ENCODE measurements at regions not wholly inside any gene's neighbourhood (a gene's known extent, or its start where the extent isn't known, plus 50 kb on each side); places are given as distances from the start of the nearest gene placed in this dataset.

- intact Hi-C loops (cut with micrococcal nuclease; ENCODE audit: unreplicated experiment) (no loop called here), in situ Hi-C loops (cut with HindIII; ENCODE audit: low pct_unique_long_range_greater_than_20kb, low sequenced_read_pairs) (no loop called here)
- POLR2A ChIA-PET, result no interaction called here
- H3K4me1 ChIP-seq (ENCODE audit: control insufficient read depth, insufficient read depth, low read length), result no peaks in the 10 kb centered on the region
- no peaks in the 10 kb centered on the region for H3K9me3 ChIP-seq (ENCODE audit: control insufficient read depth, insufficient read depth, low read depth, low read length)
- H3K36me3 ChIP-seq (ENCODE audit: control insufficient read depth, insufficient read depth, low read length), result no peaks in the 10 kb centered on the region
- no peak for TF ChIP-seq TCF7L2 (IDR thresholded peaks at IDR 0.05; ENCODE audit: low read depth, low read length)
- no peak for TF ChIP-seq SIN3A (IDR thresholded peaks at IDR 0.05; ENCODE audit: borderline replicate concordance, insufficient read depth, low read depth, low read length)
- no peak for TF ChIP-seq POLR2AphosphoS5 (IDR thresholded peaks at IDR 0.05; ENCODE audit: low read depth, low read length)
- ATAC-seq (no peak), DNase-seq (ENCODE audit: low read depth, low spot score) (no peak)
- CTCF ChIA-PET, result no interaction called here
- H3K27ac ChIP-seq (ENCODE audit: low read length), result no peak overlapping the region
- no peaks in the 10 kb centered on the region for H3K27me3 ChIP-seq (ENCODE audit: control insufficient read depth, insufficient read depth, low read length)
- no peak overlapping the region for H3K4me3 ChIP-seq (ENCODE audit: low read depth in 2 of 2, low read length in 2 of 2)
- no TSS peak for BruUV-seq (replicated peaks)
Observed at GRCh38 chr14:81890020-81890419, 356.4 kb upstream of the SEL1L start.

DNA sequence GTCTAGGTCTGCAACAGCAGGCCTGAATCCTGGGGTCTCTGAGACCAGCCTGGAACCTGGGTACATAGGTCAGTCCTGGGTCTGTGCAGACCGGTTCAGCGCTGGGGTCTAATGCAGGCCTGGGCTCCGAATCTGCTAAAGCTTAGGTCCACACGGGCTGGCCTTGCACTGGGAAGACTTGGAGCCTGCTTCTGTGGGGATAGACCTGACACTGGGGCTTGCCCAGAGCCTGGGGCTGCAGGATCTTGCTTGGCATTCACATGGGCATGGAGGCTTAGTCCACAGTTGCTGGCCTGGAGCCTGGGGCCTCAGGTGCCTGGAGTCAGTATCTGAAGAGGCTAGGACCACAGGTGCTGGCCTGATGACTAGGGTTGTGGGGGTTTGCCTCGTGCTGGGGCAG is 369.8 kb upstream of the SEL1L start:
- ATAC-seq, result no peak
- ChIA-PET CTCF (no interaction called here), POLR2A (no interaction called here)
- Histone ChIP-seq H3K9me3 (ENCODE audit: control insufficient read depth, insufficient read depth, low read depth, low read length) (no peaks in the 10 kb centered on the region), H3K4me1 (ENCODE audit: control insufficient read depth, insufficient read depth, low read length) (no peaks in the 10 kb centered on the region), H3K4me3 (ENCODE audit: low read depth in 2 of 2, low read length in 2 of 2) (no peak overlapping the region), H3K27me3 (ENCODE audit: control insufficient read depth, insufficient read depth, low read length) (no peaks in the 10 kb centered on the region), H3K36me3 (ENCODE audit: control insufficient read depth, insufficient read depth, low read length) (no peaks in the 10 kb centered on the region), H3K27ac (ENCODE audit: low read length) (no peak overlapping the region)
- DNase-seq (ENCODE audit: low read depth, low spot score), result no peak
- no TSS peak for BruUV-seq (replicated peaks)
- in situ Hi-C loops (cut with HindIII; ENCODE audit: low pct_unique_long_range_greater_than_20kb, low sequenced_read_pairs), result no loop called here
- intact Hi-C loops (cut with micrococcal nuclease; ENCODE audit: unreplicated experiment), result no loop called here
- TF ChIP-seq POLR2AphosphoS5 (IDR thresholded peaks at IDR 0.05; ENCODE audit: low read depth, low read length) (no peak), TCF7L2 (IDR thresholded peaks at IDR 0.05; ENCODE audit: low read depth, low read length) (no peak), SIN3A (IDR thresholded peaks at IDR 0.05; ENCODE audit: borderline replicate concordance, insufficient read depth, low read depth, low read length) (no peak)
- TF ChIP-seq, protein P1, sequence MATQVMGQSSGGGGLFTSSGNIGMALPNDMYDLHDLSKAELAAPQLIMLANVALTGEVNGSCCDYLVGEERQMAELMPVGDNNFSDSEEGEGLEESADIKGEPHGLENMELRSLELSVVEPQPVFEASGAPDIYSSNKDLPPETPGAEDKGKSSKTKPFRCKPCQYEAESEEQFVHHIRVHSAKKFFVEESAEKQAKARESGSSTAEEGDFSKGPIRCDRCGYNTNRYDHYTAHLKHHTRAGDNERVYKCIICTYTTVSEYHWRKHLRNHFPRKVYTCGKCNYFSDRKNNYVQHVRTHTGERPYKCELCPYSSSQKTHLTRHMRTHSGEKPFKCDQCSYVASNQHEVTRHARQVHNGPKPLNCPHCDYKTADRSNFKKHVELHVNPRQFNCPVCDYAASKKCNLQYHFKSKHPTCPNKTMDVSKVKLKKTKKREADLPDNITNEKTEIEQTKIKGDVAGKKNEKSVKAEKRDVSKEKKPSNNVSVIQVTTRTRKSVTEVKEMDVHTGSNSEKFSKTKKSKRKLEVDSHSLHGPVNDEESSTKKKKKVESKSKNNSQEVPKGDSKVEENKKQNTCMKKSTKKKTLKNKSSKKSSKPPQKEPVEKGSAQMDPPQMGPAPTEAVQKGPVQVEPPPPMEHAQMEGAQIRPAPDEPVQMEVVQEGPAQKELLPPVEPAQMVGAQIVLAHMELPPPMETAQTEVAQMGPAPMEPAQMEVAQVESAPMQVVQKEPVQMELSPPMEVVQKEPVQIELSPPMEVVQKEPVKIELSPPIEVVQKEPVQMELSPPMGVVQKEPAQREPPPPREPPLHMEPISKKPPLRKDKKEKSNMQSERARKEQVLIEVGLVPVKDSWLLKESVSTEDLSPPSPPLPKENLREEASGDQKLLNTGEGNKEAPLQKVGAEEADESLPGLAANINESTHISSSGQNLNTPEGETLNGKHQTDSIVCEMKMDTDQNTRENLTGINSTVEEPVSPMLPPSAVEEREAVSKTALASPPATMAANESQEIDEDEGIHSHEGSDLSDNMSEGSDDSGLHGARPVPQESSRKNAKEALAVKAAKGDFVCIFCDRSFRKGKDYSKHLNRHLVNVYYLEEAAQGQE (IDR thresholded peaks at IDR 0.05; ENCODE audit: insufficient read depth in 1 of 2, low read depth in 2 of 2, low read length in 1 of 2), result no peak
- TF ChIP-seq, protein P2, sequence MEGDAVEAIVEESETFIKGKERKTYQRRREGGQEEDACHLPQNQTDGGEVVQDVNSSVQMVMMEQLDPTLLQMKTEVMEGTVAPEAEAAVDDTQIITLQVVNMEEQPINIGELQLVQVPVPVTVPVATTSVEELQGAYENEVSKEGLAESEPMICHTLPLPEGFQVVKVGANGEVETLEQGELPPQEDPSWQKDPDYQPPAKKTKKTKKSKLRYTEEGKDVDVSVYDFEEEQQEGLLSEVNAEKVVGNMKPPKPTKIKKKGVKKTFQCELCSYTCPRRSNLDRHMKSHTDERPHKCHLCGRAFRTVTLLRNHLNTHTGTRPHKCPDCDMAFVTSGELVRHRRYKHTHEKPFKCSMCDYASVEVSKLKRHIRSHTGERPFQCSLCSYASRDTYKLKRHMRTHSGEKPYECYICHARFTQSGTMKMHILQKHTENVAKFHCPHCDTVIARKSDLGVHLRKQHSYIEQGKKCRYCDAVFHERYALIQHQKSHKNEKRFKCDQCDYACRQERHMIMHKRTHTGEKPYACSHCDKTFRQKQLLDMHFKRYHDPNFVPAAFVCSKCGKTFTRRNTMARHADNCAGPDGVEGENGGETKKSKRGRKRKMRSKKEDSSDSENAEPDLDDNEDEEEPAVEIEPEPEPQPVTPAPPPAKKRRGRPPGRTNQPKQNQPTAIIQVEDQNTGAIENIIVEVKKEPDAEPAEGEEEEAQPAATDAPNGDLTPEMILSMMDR (IDR thresholded peaks at IDR 0.05), result no peak

DNA sequence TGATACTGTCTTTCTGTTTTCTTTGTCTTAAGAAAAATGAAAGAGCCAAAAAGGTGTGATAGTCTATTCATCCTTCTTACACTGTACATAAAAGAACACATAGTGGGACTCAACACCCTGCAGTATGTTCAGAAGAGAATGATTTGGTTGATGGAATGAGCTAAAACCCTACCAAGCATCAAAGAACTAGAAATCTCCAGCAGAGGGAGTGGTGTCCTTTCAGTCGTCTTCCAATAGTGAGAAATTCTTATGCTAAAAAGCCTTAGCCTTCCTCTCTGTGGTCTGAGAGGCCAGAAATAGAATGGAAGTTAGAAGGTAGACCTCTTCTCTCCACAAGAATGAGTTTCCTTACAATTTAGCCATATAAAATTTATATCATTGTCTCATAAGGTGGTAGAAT is 393.4 kb upstream of the SEL1L start:
- DNase-seq (ENCODE audit: low read depth, low spot score), result no peak
- TF ChIP-seq, protein P2 (IDR thresholded peaks at IDR 0.05), result no peak; the same call in 1 of the 2 replicates
- TF ChIP-seq, protein P1 (IDR thresholded peaks at IDR 0.05; ENCODE audit: insufficient read depth in 1 of 2, low read depth in 2 of 2, low read length in 1 of 2), result no peak
- TF ChIP-seq SIN3A (IDR thresholded peaks at IDR 0.05; ENCODE audit: borderline replicate concordance, insufficient read depth, low read depth, low read length) (no peak), TCF7L2 (IDR thresholded peaks at IDR 0.05; ENCODE audit: low read depth, low read length) (no peak), POLR2AphosphoS5 (IDR thresholded peaks at IDR 0.05; ENCODE audit: low read depth, low read length) (no peak)
- H3K9me3 ChIP-seq (ENCODE audit: control insufficient read depth, insufficient read depth, low read depth, low read length), result no peaks in the 10 kb centered on the region
- no peak for ATAC-seq
- no peaks in the 10 kb centered on the region for H3K4me1 ChIP-seq (ENCODE audit: control insufficient read depth, insufficient read depth, low read length)
- no peak overlapping the region for H3K4me3 ChIP-seq (ENCODE audit: low read depth in 2 of 2, low read length in 2 of 2)
- no TSS peak for BruUV-seq (replicated peaks)
- no peak overlapping the region for H3K27ac ChIP-seq (ENCODE audit: low read length)
- H3K36me3 ChIP-seq (ENCODE audit: control insufficient read depth, insufficient read depth, low read length), result no peaks in the 10 kb centered on the region
- no peaks in the 10 kb centered on the region for H3K27me3 ChIP-seq (ENCODE audit: control insufficient read depth, insufficient read depth, low read length)
- CTCF ChIA-PET, result no interaction called here
- in situ Hi-C loops (cut with HindIII; ENCODE audit: low pct_unique_long_range_greater_than_20kb, low sequenced_read_pairs), result no loop called here
- POLR2A ChIA-PET, result no interaction called here
- intact Hi-C loops (cut with micrococcal nuclease; ENCODE audit: unreplicated experiment), result no loop called here
